HG03378 (cell line): ENCODE measurements at regions not wholly inside any gene's neighbourhood (a gene's known extent, or its start where the extent isn't known, plus 50 kb on each side); places are given as distances from the start of the nearest gene placed in this dataset.
"Not testable (repeated sequence)": the region's sequence is repeated elsewhere in the genome, so short reads cannot be mapped to it uniquely, and the experiment has no call there.

Experiments
- ATAC-seq: cut with Tn5 transposase; IDR thresholded peaks from one replicate; pipeline ENCODE4 v1.9.1; 2021; ENCODE audit warnings: mild to moderate bottlenecking, moderate library complexity; ENCODE audit not compliant: unreplicated experiment

DNA sequence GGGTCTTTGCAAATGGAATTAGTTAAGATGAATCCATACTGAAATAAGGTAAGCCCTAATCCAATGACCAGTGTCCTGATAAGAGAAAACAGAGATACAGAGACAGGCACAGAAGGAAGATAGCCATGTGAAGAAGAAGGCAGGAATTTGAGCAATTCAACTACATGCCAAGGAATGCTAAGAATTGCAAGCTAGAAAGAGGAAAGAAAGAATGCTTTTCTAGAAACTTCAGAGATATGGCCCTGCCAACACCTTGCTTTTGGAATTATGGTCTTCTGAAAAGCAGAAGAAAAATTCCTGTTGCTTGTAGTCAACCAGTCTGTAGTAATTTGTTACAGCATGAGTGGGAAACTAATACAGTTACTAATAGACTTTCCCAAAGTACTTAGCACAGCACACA is 111.3 kb downstream of the SLC17A6 start:
- ATAC-seq = no peak

- no peak for ATAC-seq
Observed at GRCh38 chr11:22444076-22444475, 105.9 kb downstream of the SLC17A6 start.

DNA sequence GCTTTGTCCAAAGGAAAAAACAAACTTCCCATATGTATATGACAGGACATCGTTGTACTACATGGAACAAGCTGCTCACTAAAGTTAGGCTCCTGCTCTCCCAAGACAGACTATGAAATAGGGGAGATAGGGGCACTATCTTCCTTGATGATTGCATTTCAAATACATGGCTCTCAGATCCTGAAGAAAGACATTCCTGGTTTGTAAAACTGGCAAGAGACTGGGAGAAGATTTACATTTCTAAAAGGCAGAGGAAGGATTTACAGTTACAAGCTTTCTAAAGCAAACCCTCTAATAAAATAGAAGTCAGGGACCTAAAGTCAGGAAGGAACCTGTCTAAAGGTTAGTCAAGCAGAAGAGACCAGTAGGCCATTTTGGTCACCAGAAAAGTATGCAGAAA is 103.7 kb downstream of the SLC17A6 start:
- ATAC-seq = no peak

- ATAC-seq = not testable (repeated sequence)
Observed at GRCh38 chr11:22435582-22435981, 97.4 kb downstream of the SLC17A6 start.

DNA sequence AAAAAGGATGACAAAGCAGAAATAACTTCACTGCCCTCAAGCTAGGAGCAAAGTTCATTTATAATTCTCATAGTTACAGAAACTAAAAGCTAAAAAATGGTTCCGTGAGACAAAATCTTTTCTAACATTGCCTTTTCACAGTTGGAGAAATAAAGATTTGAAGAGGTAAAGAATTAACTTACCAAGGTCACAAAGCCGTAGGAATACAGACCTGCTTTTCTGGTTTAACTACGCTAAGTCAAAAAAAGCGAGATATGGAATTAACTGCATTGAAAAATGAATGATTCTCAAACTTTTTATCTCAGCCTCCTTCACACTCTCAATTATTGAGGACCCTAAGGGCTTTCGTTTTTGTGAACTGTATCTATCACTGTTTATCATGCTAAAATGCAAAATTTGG is 95.3 kb downstream of the SLC17A6 start:
- ATAC-seq = no peak

- no peak for ATAC-seq
Observed at GRCh38 chr11:22433094-22433455, 94.9 kb downstream of the SLC17A6 start.

DNA sequence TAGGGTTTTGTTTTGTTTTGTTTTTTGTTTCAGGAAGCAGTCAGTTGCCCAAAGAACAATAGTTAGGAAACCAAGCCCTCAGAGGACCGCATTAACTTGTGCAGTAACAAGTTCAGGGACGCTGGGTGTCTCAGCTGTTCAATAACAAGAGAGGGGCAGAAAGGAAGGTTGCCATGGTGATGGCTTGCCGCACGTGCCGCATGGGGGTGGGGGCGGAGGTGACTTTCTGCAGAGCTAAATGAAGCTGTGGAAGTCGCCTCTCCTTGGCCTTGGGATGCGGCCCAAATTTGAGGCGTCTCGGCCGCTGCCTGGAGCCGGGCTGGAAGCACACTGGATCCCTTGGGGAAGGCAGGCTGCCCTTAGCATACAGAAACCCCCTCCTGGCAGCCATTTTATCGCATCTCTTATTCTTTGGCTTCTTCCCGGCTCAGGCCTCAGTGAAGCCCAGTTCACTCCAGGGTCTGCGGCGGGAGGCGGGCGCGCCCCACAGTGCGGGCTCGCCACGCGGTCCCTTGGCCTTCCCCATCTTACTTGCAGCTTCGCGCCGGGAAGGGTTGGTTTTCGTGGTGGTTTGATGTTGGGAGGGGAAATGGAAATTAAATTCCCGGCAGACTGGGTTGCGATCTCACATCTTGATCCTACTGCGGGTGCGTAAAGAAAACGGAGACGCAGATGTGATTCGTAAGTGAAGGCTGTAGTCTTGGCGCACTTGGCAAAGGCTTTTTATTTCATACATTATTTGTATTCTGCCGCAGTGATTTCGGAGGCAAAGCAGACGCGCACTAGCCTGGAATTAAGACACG is 94.3 kb downstream of the SLC17A6 start:
- no peak for ATAC-seq

GRCh38 chr11:22431106-22431505 is 92.9 kb downstream of the SLC17A6 start:
- ATAC-seq = no peak

GRCh38 chr11:22430639-22431038 is 92.5 kb downstream of the SLC17A6 start:
- ATAC-seq = no peak

DNA sequence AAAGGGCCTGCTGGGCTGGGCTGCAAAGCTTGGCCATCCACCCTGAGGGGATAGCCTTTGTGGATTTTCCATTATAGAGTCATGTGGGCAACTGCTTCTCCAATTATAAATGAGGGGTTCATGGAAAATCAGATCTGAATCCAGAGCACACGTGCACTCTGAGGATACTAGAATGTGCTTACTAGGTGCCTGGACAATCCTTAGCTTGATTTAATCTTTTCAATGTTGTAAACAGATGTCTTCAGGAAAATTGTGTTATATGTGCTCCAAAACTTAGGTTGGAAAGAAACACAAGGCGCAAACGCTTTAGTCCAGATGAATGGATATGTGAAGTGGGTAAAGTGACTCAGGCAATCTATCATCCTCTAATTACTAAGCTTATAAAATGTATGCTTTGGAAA is 92.0 kb downstream of the SLC17A6 start:
- ATAC-seq = no peak
